DOHH2 (cell line): ENCODE measurements at regions not wholly inside any gene's neighbourhood (a gene's known extent, or its start where the extent isn't known, plus 50 kb on each side); places are given as distances from the start of the nearest gene placed in this dataset.
"Not testable (repeated sequence)": the region's sequence is repeated elsewhere in the genome, so short reads cannot be mapped to it uniquely, and the experiment has no call there.

Experiments
- H3F3A ChIP-seq: fragments of 200-600 bp; sonication (generic), shearing (Covaris generic); 2 replicates; pipeline ENCODE4 v1.6.0; 2016; ENCODE audit warnings: antibody characterized with exemption, mild to moderate bottlenecking; ENCODE audit not compliant: control insufficient read depth, insufficient read depth
- H3K27ac ChIP-seq: fragments of 200-600 bp; sonication (generic); 2 replicates; pipeline ENCODE4 v1.5.1; 2014; ENCODE audit warnings: low read depth, mild to moderate bottlenecking, low read length, moderate library complexity
- H3K27me3 ChIP-seq: fragments of 200-600 bp; sonication (generic); 2 replicates; pipeline ENCODE4 v1.6.1; 2014; ENCODE audit warnings: mild to moderate bottlenecking, low read length, mixed read lengths; ENCODE audit not compliant: control insufficient read depth
- H3K36me3 ChIP-seq: fragments of 200-600 bp; sonication (generic); 2 replicates; pipeline ENCODE4 v1.6.1; 2014; ENCODE audit warnings: mild to moderate bottlenecking, low read length, moderate library complexity, mixed read lengths; ENCODE audit not compliant: control insufficient read depth
- H3K4me1 ChIP-seq: fragments of 200-600 bp; sonication (generic); 2 replicates; pipeline ENCODE4 v1.6.1; 2014; ENCODE audit warnings: mild to moderate bottlenecking, low read length, mixed read lengths; ENCODE audit not compliant: control insufficient read depth
- H3K4me2 ChIP-seq: fragments of 200-600 bp; sonication (generic); 2 replicates; pipeline ENCODE4 v1.6.0; 2014; ENCODE audit warnings: mild to moderate bottlenecking, low read length, moderate library complexity
- H3K4me3 ChIP-seq: fragments of 200-600 bp; sonication (generic); 2 replicates; pipeline ENCODE4 v1.5.1; 2014; ENCODE audit warnings: mild to moderate bottlenecking, low read length, mixed read lengths
- H3K79me2 ChIP-seq: fragments of 200-600 bp; sonication (generic); 2 replicates; pipeline ENCODE4 v1.6.1; 2014; ENCODE audit warnings: mild to moderate bottlenecking, low read length, mixed read lengths; ENCODE audit not compliant: control insufficient read depth
- H3K9me2 ChIP-seq: fragments of 200-600 bp; sonication (generic); replicated peaks from 2 replicates; pipeline ENCODE4 v1.6.1; 2014; ENCODE audit warnings: mild to moderate bottlenecking, low read length, mixed read lengths; ENCODE audit not compliant: control insufficient read depth
- H3K9me3 ChIP-seq: fragments of 200-600 bp; sonication (generic); 2 replicates; pipeline ENCODE4 v1.6.1; 2014; ENCODE audit warnings: antibody characterized with exemption, low read length, mixed read lengths; ENCODE audit not compliant: control insufficient read depth, insufficient read depth
- H4K20me1 ChIP-seq: fragments of 200-600 bp; sonication (generic); 2 replicates; pipeline ENCODE4 v1.6.0; 2014; ENCODE audit warnings: low read depth, mild to moderate bottlenecking, antibody characterized with exemption, low read length, moderate library complexity; ENCODE audit not compliant: control insufficient read depth, insufficient read depth
- CTCF ChIP-seq: fragments of 200-600 bp; sonication (generic); IDR thresholded peaks from one replicate; pipeline ENCODE4 v1.5.1; 2014; ENCODE audit warnings: antibody characterized with exemption, mild to moderate bottlenecking, low read depth, low read length; ENCODE audit not compliant: poor library complexity, severe bottlenecking
- EZH2phosphoT487 ChIP-seq: fragments of 200-600 bp; sonication (generic); IDR thresholded peaks from 2 replicates; pipeline ENCODE4 v1.6.1; 2017; ENCODE audit warnings: borderline replicate concordance, mild to moderate bottlenecking, antibody characterized with exemption, low read length, moderate library complexity, mixed read lengths

GRCh38 chr3:150341891-150342290 is 66.2 kb upstream of the TSC22D2 start:
- Histone ChIP-seq H3K27me3 (peaks cover 8% of the 10 kb centered on the region), H3K9me3 (no peaks in the 10 kb centered on the region), H3K4me2 (no peak overlapping the region), H4K20me1 (no peaks in the 10 kb centered on the region), H3K36me3 (no peaks in the 10 kb centered on the region), H3K27ac (no peak overlapping the region), H3F3A (no peaks in the 10 kb centered on the region), H3K79me2 (no peaks in the 10 kb centered on the region), H3K9me2 (no peaks in the 10 kb centered on the region), H3K4me3 (no peak overlapping the region), H3K4me1 (no peaks in the 10 kb centered on the region)
- TF ChIP-seq EZH2phosphoT487 (no peak), CTCF (no peak)

GRCh38 chr3:150336363-150336762 is 71.7 kb upstream of the TSC22D2 start:
- H3K79me2 ChIP-seq, H3K27ac ChIP-seq, H3K27me3 ChIP-seq, H3K36me3 ChIP-seq, H3K4me2 ChIP-seq, H3K9me3 ChIP-seq, H3K4me1 ChIP-seq, H4K20me1 ChIP-seq, H3K4me3 ChIP-seq, H3K9me2 ChIP-seq, H3F3A ChIP-seq: not testable (repeated sequence)

GRCh38 chr3:150335631-150336030 is 72.5 kb upstream of the TSC22D2 start:
- Histone ChIP-seq H3K4me1 (no peaks in the 10 kb centered on the region), H3K9me3 (no peaks in the 10 kb centered on the region), H4K20me1 (no peaks in the 10 kb centered on the region), H3K27ac (no peak overlapping the region), H3K9me2 (no peaks in the 10 kb centered on the region), H3K36me3 (no peaks in the 10 kb centered on the region), H3K4me3 (no peak overlapping the region), H3K4me2 (no peak overlapping the region), H3K79me2 (no peaks in the 10 kb centered on the region), H3F3A (no peaks in the 10 kb centered on the region), H3K27me3 (peaks cover 7% of the 10 kb centered on the region)
- TF ChIP-seq EZH2phosphoT487 (no peak), CTCF (no peak)

GRCh38 chr3:150334974-150335373 is 73.1 kb upstream of the TSC22D2 start:
- no peak overlapping the region for H3K4me3 ChIP-seq
- H4K20me1 ChIP-seq, result no peaks in the 10 kb centered on the region
- H3F3A ChIP-seq, result no peaks in the 10 kb centered on the region
- H3K4me1 ChIP-seq, result no peaks in the 10 kb centered on the region
- no peaks in the 10 kb centered on the region for H3K79me2 ChIP-seq
- H3K9me3 ChIP-seq, result no peaks in the 10 kb centered on the region
- H3K27ac ChIP-seq, result no peak overlapping the region
- no peak overlapping the region for H3K4me2 ChIP-seq
- peaks cover 7% of the 10 kb centered on the region for H3K27me3 ChIP-seq
- no peaks in the 10 kb centered on the region for H3K9me2 ChIP-seq
- TF ChIP-seq EZH2phosphoT487 (no peak), CTCF (no peak)
- no peaks in the 10 kb centered on the region for H3K36me3 ChIP-seq
